Keratinocyte (primary cell): ENCODE measurements at regions not wholly inside any gene's neighbourhood (a gene's known extent, or its start where the extent isn't known, plus 50 kb on each side); places are given as distances from the start of the nearest gene placed in this dataset.

Experiments used
- CTCF ChIP-seq, 3 experiments: IDR thresholded peaks in 1 of 3; conservative IDR thresholded peaks in 1 of 3; optimal IDR thresholded peaks in 1 of 3; 2 replicates in 2 of 3; 3 replicates in 1 of 3; pipeline versions ENCODE3 to v1.5.1; 2011; ENCODE audit warnings: low read length in 3 of 3, mild to moderate bottlenecking in 3 of 3, moderate library complexity in 2 of 3, control low read depth in 1 of 3, inconsistent platforms in 1 of 3; ENCODE audit not compliant: insufficient read depth in 2 of 3; ENCODE audit errors: extremely low read depth in 1 of 3
- EZH2 ChIP-seq: IDR thresholded peaks from one replicate; pipeline ENCODE4 v1.6.1; 2012; ENCODE audit warnings: inconsistent platforms, mild to moderate bottlenecking, low read length, moderate library complexity

- TF ChIP-seq CTCF (optimal IDR thresholded peaks at IDR 0.05 in 1 of 3, IDR thresholded peaks at IDR 0.05 in 1 of 3, conservative IDR thresholded peaks at IDR 0.05 in 1 of 3; ENCODE audit: extremely low read depth in 1 of 3, insufficient read depth in 2 of 3, low read length in 3 of 3) (no peak), EZH2 (no peak)
Observed at GRCh38 chr6:122130026-122130348, 269.5 kb upstream of the HSF2 start.
